ENCODE measurements at regions not wholly inside any gene's neighbourhood (a gene's known extent, or its start where the extent isn't known, plus 50 kb on each side); places are given as distances from the start of the nearest gene placed in this dataset.
"Not testable (repeated sequence)": the region's sequence is repeated elsewhere in the genome, so short reads cannot be mapped to it uniquely, and the experiment has no call there.

GRCh38 chr11:29458252-29458651, 558.6 kb downstream of the KCNA4 start:
- DNase-seq (ENCODE audit: extremely low read depth, low read depth) = no peak
- no peak overlapping the region for H3K4me3 ChIP-seq (replicated peaks; ENCODE audit: low read depth, low read length)
- TF ChIP-seq, protein P1, sequence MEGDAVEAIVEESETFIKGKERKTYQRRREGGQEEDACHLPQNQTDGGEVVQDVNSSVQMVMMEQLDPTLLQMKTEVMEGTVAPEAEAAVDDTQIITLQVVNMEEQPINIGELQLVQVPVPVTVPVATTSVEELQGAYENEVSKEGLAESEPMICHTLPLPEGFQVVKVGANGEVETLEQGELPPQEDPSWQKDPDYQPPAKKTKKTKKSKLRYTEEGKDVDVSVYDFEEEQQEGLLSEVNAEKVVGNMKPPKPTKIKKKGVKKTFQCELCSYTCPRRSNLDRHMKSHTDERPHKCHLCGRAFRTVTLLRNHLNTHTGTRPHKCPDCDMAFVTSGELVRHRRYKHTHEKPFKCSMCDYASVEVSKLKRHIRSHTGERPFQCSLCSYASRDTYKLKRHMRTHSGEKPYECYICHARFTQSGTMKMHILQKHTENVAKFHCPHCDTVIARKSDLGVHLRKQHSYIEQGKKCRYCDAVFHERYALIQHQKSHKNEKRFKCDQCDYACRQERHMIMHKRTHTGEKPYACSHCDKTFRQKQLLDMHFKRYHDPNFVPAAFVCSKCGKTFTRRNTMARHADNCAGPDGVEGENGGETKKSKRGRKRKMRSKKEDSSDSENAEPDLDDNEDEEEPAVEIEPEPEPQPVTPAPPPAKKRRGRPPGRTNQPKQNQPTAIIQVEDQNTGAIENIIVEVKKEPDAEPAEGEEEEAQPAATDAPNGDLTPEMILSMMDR (IDR thresholded peaks at IDR 0.05; ENCODE audit: low read depth, low read length, missing control alignments) = no peak

DNA sequence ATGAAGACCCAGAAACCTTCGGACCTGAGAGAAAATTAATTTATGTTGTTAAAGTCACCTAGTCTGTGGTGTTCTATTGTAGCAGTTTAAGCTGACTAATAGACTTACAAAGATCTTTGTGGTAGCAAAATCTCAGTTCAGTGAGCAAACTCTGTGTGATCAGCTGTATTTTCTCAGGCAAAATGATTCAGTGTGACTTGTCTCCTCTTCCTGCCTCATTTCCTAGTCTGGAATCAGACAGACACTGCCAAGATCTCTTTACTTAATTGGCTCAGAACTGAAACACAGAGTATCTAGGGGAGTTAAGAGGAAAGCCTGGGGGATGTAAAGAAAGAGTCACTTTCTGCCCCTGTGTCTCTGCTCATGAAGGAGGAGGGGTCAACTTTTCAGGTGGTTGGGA, 564.7 kb downstream of the KCNA4 start:
- no peak overlapping the region for H3K4me3 ChIP-seq (replicated peaks; ENCODE audit: low read depth, low read length)
- no peak for DNase-seq (ENCODE audit: extremely low read depth, low read depth)
- TF ChIP-seq, protein P1 (IDR thresholded peaks at IDR 0.05; ENCODE audit: low read depth, low read length, missing control alignments) = no peak

DNA sequence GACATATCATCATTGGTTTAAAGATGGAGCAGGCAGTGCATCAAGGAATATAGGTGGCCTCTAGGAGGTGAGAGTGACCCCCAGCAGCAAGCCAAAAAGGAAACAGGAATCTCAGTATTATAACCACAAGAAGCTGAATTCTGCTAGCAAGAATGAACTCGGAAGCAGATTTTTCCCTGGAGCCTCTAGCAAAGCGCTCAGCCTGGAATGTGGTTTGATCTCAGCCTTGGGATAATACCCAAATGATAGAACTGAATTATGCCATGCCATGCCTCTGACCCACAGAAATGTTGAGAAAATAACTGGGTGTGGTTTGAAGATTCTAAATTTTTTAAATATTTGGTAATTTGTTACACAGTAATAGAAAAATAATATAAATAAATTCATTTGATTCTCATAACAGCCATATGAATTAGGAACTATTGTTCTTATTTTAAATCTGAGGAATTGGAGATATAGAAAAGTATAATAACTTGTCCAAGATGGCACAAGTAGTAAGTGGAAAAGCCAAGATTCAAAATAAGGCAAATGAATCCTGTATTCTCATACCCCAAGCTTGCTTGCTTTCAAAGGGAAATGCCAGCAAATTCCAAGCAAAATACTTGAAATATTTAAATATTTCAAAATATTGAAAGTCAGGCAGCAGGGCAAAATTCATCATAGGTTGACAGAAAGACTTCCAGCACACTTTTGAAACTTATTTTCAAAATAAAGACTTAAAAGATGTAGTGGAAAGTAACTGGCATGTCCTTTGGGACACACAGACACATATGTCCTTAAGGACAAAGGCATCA, 567.4 kb downstream of the KCNA4 start:
- TF ChIP-seq, protein P1 (IDR thresholded peaks at IDR 0.05; ENCODE audit: low read depth, low read length, missing control alignments) = no peak
- H3K4me3 ChIP-seq (replicated peaks; ENCODE audit: low read depth, low read length) = no peak overlapping the region
- no peak for DNase-seq (ENCODE audit: extremely low read depth, low read depth)

DNA sequence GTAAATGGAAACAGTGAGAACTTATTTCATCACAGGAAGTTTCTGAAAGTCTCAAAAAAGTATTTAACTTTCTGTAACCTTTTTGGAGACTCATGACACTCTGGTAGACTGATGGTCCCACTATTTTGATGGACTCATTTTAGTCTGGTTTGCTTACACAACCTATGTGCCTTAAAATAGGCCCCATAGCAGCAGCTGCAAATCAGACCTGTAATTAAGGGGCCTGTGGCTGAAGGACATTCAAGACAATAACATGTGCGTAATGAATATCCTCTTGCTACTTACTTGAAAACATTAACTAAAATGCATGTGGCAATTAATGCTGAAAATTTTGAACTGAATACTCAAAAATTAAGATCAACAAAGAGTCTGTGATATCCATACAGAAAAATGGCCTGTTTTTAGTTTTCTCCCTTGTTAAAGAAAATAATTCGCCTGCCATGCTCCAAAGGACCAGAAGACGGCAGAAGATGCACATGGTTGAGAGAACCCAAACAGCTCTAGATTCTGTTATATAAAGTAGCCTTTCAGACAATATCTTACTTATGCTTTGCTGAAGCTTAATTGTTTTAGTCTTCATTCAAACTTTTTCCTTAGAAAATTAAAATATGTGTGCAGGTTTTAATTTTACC, 568.5 kb downstream of the KCNA4 start:
- DNase-seq (ENCODE audit: extremely low read depth, low read depth) = no peak

DNA sequence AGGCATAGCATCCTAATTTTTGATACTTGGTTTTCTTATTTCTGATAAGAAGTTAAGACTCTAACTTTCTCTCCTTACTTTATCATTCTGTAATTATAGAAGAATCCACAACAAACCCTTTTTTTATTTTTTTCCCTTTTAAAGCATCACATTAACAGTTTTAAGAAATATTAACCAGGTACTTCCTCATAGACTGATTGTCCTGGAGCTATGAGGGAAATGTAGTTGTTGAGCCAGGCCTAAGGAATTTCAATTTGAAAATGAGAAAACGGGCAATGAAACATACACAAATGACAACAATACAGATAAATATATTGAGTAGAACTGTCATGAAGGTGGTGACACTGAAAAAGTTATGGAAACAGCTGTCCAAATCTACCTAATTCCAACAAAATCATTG, 569.0 kb downstream of the KCNA4 start:
- DNase-seq (ENCODE audit: extremely low read depth, low read depth) = no peak
- TF ChIP-seq, protein P1 (IDR thresholded peaks at IDR 0.05; ENCODE audit: low read depth, low read length, missing control alignments) = no peak
- no peak overlapping the region for H3K4me3 ChIP-seq (replicated peaks; ENCODE audit: low read depth, low read length)

More for the DNA sequence above, 568.5 kb downstream of the KCNA4 start:
- TF ChIP-seq, protein P1 (IDR thresholded peaks at IDR 0.05; ENCODE audit: low read depth, low read length, missing control alignments) = no peak
- no peak overlapping the region for H3K4me3 ChIP-seq (replicated peaks; ENCODE audit: low read depth, low read length)

- no peak overlapping the region for H3K4me3 ChIP-seq (replicated peaks; ENCODE audit: low read depth, low read length)
- TF ChIP-seq, protein P1 (IDR thresholded peaks at IDR 0.05; ENCODE audit: low read depth, low read length, missing control alignments) = no peak
- no peak for DNase-seq (ENCODE audit: extremely low read depth, low read depth)
These were observed 570.7 kb downstream of the KCNA4 start for GRCh38 chr11:29446132-29446531.

GRCh38 chr11:29445191-29445590, 571.6 kb downstream of the KCNA4 start:
- not testable (repeated sequence) for DNase-seq (ENCODE audit: extremely low read depth, low read depth); H3K4me3 ChIP-seq (replicated peaks; ENCODE audit: low read depth, low read length)
